Cerebellar cortex (tissue), 1 donor: ENCODE measurements at regions not wholly inside any gene's neighbourhood (a gene's known extent, or its start where the extent isn't known, plus 50 kb on each side); places are given as distances from the start of the nearest gene placed in this dataset.
A peak's percentile ranks its signal among the peaks of the same experiment; 100 is the strongest.
"Not testable (repeated sequence)": the region's sequence is repeated elsewhere in the genome, so short reads cannot be mapped to it uniquely, and the experiment has no call there.

Source experiments
- DNase-seq: peaks from one replicate; pipeline ENCODE4 v3.0.0-alpha.2; 2015; ENCODE audit warnings: low spot score

- no peak for DNase-seq
Measured at GRCh38 chr14:88983755-88984154, 159.3 kb downstream of the TTC8 start.

- DNase-seq = no peak
Measured at GRCh38 chr14:88985654-88986053, 161.2 kb downstream of the TTC8 start.

GRCh38 chr14:88986146-88986841, 161.8 kb downstream of the TTC8 start:
- DNase-seq = no peak

GRCh38 chr14:88986908-88987307, 162.5 kb downstream of the TTC8 start:
- DNase-seq = not testable (repeated sequence)

GRCh38 chr14:88987516-88987915, 163.1 kb downstream of the TTC8 start:
- no peak for DNase-seq

- DNase-seq = no peak
Measured at GRCh38 chr14:88989911-88990310, 165.5 kb downstream of the TTC8 start.

- DNase-seq = no peak
Measured at GRCh38 chr14:88990856-88991255, 166.4 kb downstream of the TTC8 start.

- DNase-seq = peak; percentile 73
Measured at GRCh38 chr14:88992011-88992410, 167.6 kb downstream of the TTC8 start.

- DNase-seq = no peak
Measured at GRCh38 chr14:88993946-88994345, 169.5 kb downstream of the TTC8 start.

- DNase-seq = no peak
Measured at GRCh38 chr14:88995437-88996198, 171.2 kb downstream of the TTC8 start.

GRCh38 chr14:88998027-88998426, 173.6 kb downstream of the TTC8 start:
- DNase-seq = no peak

GRCh38 chr14:88999137-88999536, 174.7 kb downstream of the TTC8 start:
- DNase-seq = no peak

GRCh38 chr14:89000007-89000942, 175.8 kb downstream of the TTC8 start:
- peak; percentile 49 for DNase-seq

- no peak for DNase-seq
Measured at GRCh38 chr14:89004166-89004565, 179.7 kb downstream of the TTC8 start.

- DNase-seq = no peak
Measured at GRCh38 chr14:89007906-89008305, 183.5 kb downstream of the TTC8 start.

- DNase-seq = no peak
Measured at GRCh38 chr14:89011355-89012281, 187.2 kb downstream of the TTC8 start.

- DNase-seq = no peak
Measured at GRCh38 chr14:89012282-89013097, 188.0 kb downstream of the TTC8 start.

- no peak for DNase-seq
Measured at GRCh38 chr14:89013098-89013504, 188.7 kb downstream of the TTC8 start.

- DNase-seq = no peak
Measured at GRCh38 chr14:89013698-89014568, 189.5 kb downstream of the TTC8 start.

- no peak for DNase-seq
Measured at GRCh38 chr14:89014569-89014850, 190.1 kb downstream of the TTC8 start.
